Upper lobe of left lung (tissue), 6 donors: ENCODE measurements at regions not wholly inside any gene's neighbourhood (a gene's known extent, or its start where the extent isn't known, plus 50 kb on each side); places are given as distances from the start of the nearest gene placed in this dataset.

ENCODE experiments used
- ATAC-seq, 2 donors: fragments of 200-7000 bp; cut with Tn5 transposase; one replicate each; pipeline ENCODE4 v1.9.1; 2022; ENCODE audit warnings: mild to moderate bottlenecking in 2 of 2, moderate library complexity in 2 of 2; ENCODE audit not compliant: low FRiP score in 2 of 2
- DNase-seq, 2 donors: peaks; one replicate each; pipeline ENCODE4 v3.0.0-alpha.2; 2019 to 2020
- H3K27ac ChIP-seq, 4 donors: fragments of 200-600 bp; sonication (generic); one replicate each; pipeline ENCODE4 v1.5.1; 2016 to 2019
- H3K27me3 ChIP-seq, 4 donors: fragments of 200-600 bp; sonication (generic); one replicate each; pipeline ENCODE4 v1.5.1; 2017 to 2019
- H3K36me3 ChIP-seq, 4 donors: fragments of 200-600 bp; sonication (generic); one replicate each; pipeline ENCODE4 v1.5.1; 2016 to 2019
- H3K4me1 ChIP-seq, 4 donors: fragments of 200-600 bp; sonication (generic); one replicate each; pipeline ENCODE4 v1.5.1; 2018 to 2019
- H3K4me3 ChIP-seq, 4 donors: fragments of 200-600 bp; sonication (generic); one replicate each; pipeline ENCODE4 v1.5.1; 2017 to 2019; ENCODE audit warnings: mild to moderate bottlenecking in 2 of 4, moderate library complexity in 1 of 4
- H3K9me3 ChIP-seq, 4 donors: fragments of 200-600 bp; sonication (generic); one replicate each; pipeline ENCODE4 v1.5.1; 2018 to 2019
- CTCF ChIP-seq, 6 experiments: fragments of 450-650 bp in 4 of 6; fragments of 200-600 bp in 2 of 6; sonication (generic) in 2 of 6; IDR thresholded peaks; one replicate each; pipeline ENCODE4 v1.5.1; 2016 to 2019; ENCODE audit warnings: antibody characterized with exemption in 6 of 6
- EP300 ChIP-seq, 4 donors: sonication (generic); formaldehyde crosslinking; IDR thresholded peaks; one replicate each; pipeline ENCODE4 v1.5.1; 2017; ENCODE audit warnings: antibody characterized with exemption in 4 of 4, control low read depth in 2 of 4
- POLR2A ChIP-seq, 4 donors: fragments of 450-650 bp; IDR thresholded peaks; one replicate each; pipeline ENCODE4 v1.5.1; 2016 to 2017; ENCODE audit warnings: antibody characterized with exemption in 4 of 4, mild to moderate bottlenecking in 2 of 4
- POLR2AphosphoS5 ChIP-seq, 2 donors: sonication (generic); formaldehyde crosslinking; IDR thresholded peaks; one replicate each; pipeline ENCODE4 v1.5.1; 2017; ENCODE audit warnings: antibody characterized with exemption in 2 of 2
- WGBS, 2 donors: methylation state at CpG; one replicate each; pipeline ENCODE4 v1.1.5; 2017 to 2018; 5-methylcytosine and 5-hydroxymethylcytosine counted together
- donor health status: DM: no; HTN: no; CAD: no; lungs with moderate emphysema.
- donor health status: DM: no; HTN: yes; CAD: no; lungs with severe emphysema.

GRCh38 chr2:119064567-119064966 lies 94.0 kb downstream of the C1QL2 start:
- TF ChIP-seq POLR2AphosphoS5 (IDR thresholded peaks at IDR 0.05) (no peak), POLR2A (IDR thresholded peaks at IDR 0.05) (no peak), EP300 (IDR thresholded peaks at IDR 0.05) (no peak), CTCF (IDR thresholded peaks at IDR 0.05) (no peak)
- DNase-seq (no peak), ATAC-seq (no peak)
- Histone ChIP-seq H3K27me3 (no peaks in the 10 kb centered on the region), H3K9me3 (peaks cover 0 to 5% (median 0%) of the 10 kb centered on the region in 4 donors), H3K36me3 (no peaks in the 10 kb centered on the region), H3K4me1 (peaks cover 0 to 4% (median 0%) of the 10 kb centered on the region in 4 donors), H3K27ac (no peak overlapping the region), H3K4me3 (no peak overlapping the region)
- WGBS, 2 donors: 71 to 75% methylated on average over 1 of the region's 1 CpG

GRCh38 chr2:119063177-119063576 lies 95.4 kb downstream of the C1QL2 start:
- Histone ChIP-seq H3K4me3 (no peak overlapping the region), H3K4me1 (peaks cover 0 to 4% (median 0%) of the 10 kb centered on the region in 4 donors), H3K36me3 (no peaks in the 10 kb centered on the region), H3K9me3 (peaks cover 0 to 5% (median 0%) of the 10 kb centered on the region in 4 donors), H3K27me3 (no peaks in the 10 kb centered on the region), H3K27ac (peak overlapping the region in 2 of 4 donors; percentile 53 to 67)
- TF ChIP-seq POLR2A (IDR thresholded peaks at IDR 0.05) (no peak), POLR2AphosphoS5 (IDR thresholded peaks at IDR 0.05) (no peak), CTCF (IDR thresholded peaks at IDR 0.05) (no peak), EP300 (IDR thresholded peaks at IDR 0.05) (no peak)
- peak in 1 of 2 donors; percentile 5 for ATAC-seq
- 37 to 54% methylated on average over 3 of the region's 3 CpGs for WGBS, 2 donors
- no peak for DNase-seq

- H3K36me3 ChIP-seq: no peaks in the 10 kb centered on the region
- H3K9me3 ChIP-seq: peaks cover 0 to 5% (median 0%) of the 10 kb centered on the region in 4 donors
- peaks cover 0 to 4% (median 0%) of the 10 kb centered on the region in 4 donors for H3K4me1 ChIP-seq
- peak; percentile 47 to 81 for ATAC-seq
- H3K27me3 ChIP-seq: no peaks in the 10 kb centered on the region
- no peak overlapping the region for H3K4me3 ChIP-seq
- peak in 1 of 2 donors; percentile 51 for DNase-seq
- TF ChIP-seq POLR2A (IDR thresholded peaks at IDR 0.05) (no peak), EP300 (IDR thresholded peaks at IDR 0.05) (peak in 1 of 4 donors; percentile 33)
- WGBS, 2 donors: 44 to 49% methylated on average over 3 of the region's 3 CpGs
- peak overlapping the region in 2 of 4 donors; percentile 53 to 67 for H3K27ac ChIP-seq
These were observed 95.9 kb downstream of the C1QL2 start for GRCh38 chr2:119062652-119063051.

GRCh38 chr2:119062179-119062578 lies 96.4 kb downstream of the C1QL2 start:
- 38 to 67% methylated on average over 2 of the region's 2 CpGs for WGBS, 2 donors
- no peak overlapping the region for H3K27ac ChIP-seq
- H3K4me3 ChIP-seq: no peak overlapping the region
- no peaks in the 10 kb centered on the region for H3K36me3 ChIP-seq
- H3K9me3 ChIP-seq: peaks cover 0 to 5% (median 0%) of the 10 kb centered on the region in 4 donors
- TF ChIP-seq POLR2A (IDR thresholded peaks at IDR 0.05) (no peak), POLR2AphosphoS5 (IDR thresholded peaks at IDR 0.05) (no peak), EP300 (IDR thresholded peaks at IDR 0.05) (no peak), CTCF (IDR thresholded peaks at IDR 0.05) (no peak)
- no peak for ATAC-seq
- H3K4me1 ChIP-seq: peaks cover 0 to 4% (median 0%) of the 10 kb centered on the region in 4 donors
- no peak for DNase-seq
- H3K27me3 ChIP-seq: no peaks in the 10 kb centered on the region

GRCh38 chr2:119059940-119060339 lies 98.6 kb downstream of the C1QL2 start:
- Histone ChIP-seq H3K27ac (no peak overlapping the region), H3K4me3 (no peak overlapping the region), H3K27me3 (no peaks in the 10 kb centered on the region), H3K9me3 (peaks cover 0 to 6% (median 1%) of the 10 kb centered on the region in 4 donors), H3K36me3 (no peaks in the 10 kb centered on the region), H3K4me1 (peaks cover 0 to 4% (median 0%) of the 10 kb centered on the region in 4 donors)
- TF ChIP-seq EP300 (IDR thresholded peaks at IDR 0.05): no peak
- no peak for TF ChIP-seq POLR2AphosphoS5 (IDR thresholded peaks at IDR 0.05)
- no peak for TF ChIP-seq POLR2A (IDR thresholded peaks at IDR 0.05)
- TF ChIP-seq CTCF (IDR thresholded peaks at IDR 0.05): no peak
- no peak for DNase-seq
- ATAC-seq: no peak
- WGBS, 2 donors: 73 to 74% methylated on average over 5 of the region's 5 CpGs
